HG02798 (cell line): ENCODE measurements at regions not wholly inside any gene's neighbourhood (a gene's known extent, or its start where the extent isn't known, plus 50 kb on each side); places are given as distances from the start of the nearest gene placed in this dataset.

ENCODE experiments used
- ATAC-seq: cut with Tn5 transposase; IDR thresholded peaks from one replicate; pipeline ENCODE4 v1.9.1; 2021; ENCODE audit warnings: mild to moderate bottlenecking; ENCODE audit not compliant: unreplicated experiment, poor library complexity

- ATAC-seq, result no peak
Observed at GRCh38 chr11:119803726-119804294, 74.8 kb upstream of the NECTIN1 start.

DNA sequence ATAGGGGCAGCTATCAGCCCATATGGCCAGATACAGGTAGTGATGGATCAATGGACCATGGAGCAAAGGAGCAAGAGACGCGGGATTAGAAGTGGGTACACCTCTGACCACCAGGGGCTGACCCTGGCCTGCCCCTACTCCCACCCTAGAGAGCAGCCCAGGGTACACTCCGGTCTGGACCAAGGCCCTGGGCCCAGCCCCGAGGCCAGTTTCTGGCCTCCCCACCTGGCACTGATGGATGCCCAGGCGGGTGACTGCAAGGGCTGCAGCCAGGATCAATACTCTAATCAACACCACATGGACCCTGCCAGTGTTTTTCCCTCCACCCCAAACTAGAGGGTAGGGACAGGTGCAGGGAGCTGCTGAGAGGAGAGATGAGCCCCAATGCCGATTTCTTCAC, 74.1 kb upstream of the NECTIN1 start:
- ATAC-seq, result no peak

- ATAC-seq, result no peak
Observed at GRCh38 chr11:119802670-119803069, 73.7 kb upstream of the NECTIN1 start.

DNA sequence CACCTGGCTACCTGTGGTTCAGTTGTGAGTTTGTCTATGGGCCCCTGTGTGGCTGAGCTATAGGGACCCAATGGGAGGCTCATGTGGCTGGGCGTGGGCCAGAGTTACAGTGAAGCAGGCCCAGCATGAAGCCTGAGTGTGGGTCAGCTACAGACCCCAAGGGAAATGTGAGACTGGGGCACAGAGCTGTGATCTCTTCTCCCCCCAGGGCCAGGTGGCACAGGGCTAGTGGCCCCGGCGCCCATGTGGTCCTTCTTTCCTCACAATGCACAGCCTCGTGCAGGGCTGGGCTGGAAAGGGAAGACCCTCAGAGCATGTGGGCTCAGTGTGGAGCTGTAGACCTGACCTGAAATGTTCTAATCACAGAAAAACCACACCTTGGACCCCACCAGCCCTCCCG, 71.6 kb upstream of the NECTIN1 start:
- ATAC-seq, result no peak

- ATAC-seq, result no peak
Observed at GRCh38 chr11:119800171-119800570, 71.2 kb upstream of the NECTIN1 start.

GRCh38 chr11:119798656-119799055, 69.7 kb upstream of the NECTIN1 start:
- ATAC-seq, result no peak

- ATAC-seq, result no peak
Observed at GRCh38 chr11:119797736-119798135, 68.7 kb upstream of the NECTIN1 start.

GRCh38 chr11:119797123-119797611, 68.2 kb upstream of the NECTIN1 start:
- ATAC-seq, result no peak

- no peak for ATAC-seq
Observed at GRCh38 chr11:119796363-119797060, 67.5 kb upstream of the NECTIN1 start.

- no peak for ATAC-seq
Observed at GRCh38 chr11:119795690-119796089, 66.7 kb upstream of the NECTIN1 start.

GRCh38 chr11:119795231-119795630, 66.2 kb upstream of the NECTIN1 start:
- ATAC-seq, result no peak

DNA sequence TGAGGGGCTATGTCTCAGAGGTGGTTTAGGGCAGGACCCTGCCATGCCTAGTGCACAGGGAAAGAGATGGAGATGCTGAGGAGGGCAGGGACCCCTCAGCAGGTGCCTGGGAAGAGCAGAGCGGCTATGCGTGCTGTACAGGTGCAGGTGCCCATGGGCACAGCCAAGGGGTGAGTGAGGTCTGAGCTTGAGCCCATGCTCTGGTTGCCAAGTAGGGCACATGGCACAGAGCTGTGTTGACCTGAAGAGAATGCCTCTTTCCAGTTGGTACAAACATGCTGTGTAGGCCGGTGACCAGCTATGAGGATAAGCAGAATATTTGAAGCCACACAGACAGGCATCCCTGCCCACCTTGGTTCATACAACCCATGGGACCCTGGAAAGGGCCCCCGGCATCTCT, 65.8 kb upstream of the NECTIN1 start:
- no peak for ATAC-seq

- ATAC-seq, result no peak
Observed at GRCh38 chr11:119794141-119794665, 65.2 kb upstream of the NECTIN1 start.

DNA sequence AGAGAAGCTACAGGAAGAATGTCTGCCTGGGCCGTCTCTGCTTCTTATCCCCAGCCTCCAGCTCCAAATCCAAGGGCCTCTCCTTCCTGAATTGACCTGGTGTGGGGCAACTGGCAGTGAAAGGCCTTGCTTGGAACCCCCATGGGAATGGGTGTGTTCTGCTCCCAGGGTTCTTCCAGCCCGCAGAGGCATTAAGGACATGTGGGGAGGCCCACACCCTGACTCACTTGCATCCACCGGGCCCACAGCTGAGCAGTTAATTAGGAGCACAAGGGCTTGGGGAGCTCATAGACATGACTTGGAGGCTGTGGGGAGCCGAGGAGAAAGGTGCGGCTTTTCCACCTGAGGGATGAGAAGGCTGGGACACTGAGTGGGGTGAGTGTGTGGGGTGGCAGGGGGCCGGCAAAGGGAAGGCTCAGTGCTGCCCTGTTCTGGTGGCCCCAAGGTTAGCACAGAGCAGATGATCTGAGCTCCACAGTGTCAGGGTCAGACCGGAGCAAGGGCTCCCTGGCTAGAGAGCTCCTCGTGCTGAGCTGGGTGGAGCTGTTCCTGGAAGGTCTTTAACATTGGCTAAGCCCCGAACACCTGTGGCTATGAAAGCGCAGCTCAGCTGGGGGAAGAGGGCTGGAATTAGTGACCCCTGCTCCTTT, 64.5 kb upstream of the NECTIN1 start:
- no peak for ATAC-seq

- no peak for ATAC-seq
Observed at GRCh38 chr11:119791701-119792151, 62.7 kb upstream of the NECTIN1 start.

DNA sequence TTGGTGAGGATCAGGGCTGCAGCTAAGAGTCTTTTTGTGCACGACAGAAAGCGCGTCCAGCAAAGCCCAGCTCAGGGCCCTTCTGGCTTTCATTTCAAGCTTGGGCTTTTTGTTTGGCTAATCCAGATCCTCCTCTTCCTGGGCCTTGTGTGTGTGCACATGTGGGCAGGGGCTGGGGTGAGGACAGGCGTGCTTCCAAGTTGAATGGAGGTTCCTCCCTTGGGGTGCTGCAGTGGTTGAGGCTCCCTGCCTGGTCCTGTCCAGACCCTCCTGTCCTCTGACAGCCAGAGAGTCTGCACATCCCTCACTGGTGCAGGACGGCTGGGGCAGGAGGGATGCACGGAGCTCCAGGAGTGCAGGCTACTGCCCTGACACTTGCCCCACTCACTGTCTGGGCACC, 62.0 kb upstream of the NECTIN1 start:
- no peak for ATAC-seq

GRCh38 chr11:119790476-119790875, 61.5 kb upstream of the NECTIN1 start:
- no peak for ATAC-seq

- ATAC-seq, result no peak
Observed at GRCh38 chr11:119789766-119790407, 60.9 kb upstream of the NECTIN1 start.

DNA sequence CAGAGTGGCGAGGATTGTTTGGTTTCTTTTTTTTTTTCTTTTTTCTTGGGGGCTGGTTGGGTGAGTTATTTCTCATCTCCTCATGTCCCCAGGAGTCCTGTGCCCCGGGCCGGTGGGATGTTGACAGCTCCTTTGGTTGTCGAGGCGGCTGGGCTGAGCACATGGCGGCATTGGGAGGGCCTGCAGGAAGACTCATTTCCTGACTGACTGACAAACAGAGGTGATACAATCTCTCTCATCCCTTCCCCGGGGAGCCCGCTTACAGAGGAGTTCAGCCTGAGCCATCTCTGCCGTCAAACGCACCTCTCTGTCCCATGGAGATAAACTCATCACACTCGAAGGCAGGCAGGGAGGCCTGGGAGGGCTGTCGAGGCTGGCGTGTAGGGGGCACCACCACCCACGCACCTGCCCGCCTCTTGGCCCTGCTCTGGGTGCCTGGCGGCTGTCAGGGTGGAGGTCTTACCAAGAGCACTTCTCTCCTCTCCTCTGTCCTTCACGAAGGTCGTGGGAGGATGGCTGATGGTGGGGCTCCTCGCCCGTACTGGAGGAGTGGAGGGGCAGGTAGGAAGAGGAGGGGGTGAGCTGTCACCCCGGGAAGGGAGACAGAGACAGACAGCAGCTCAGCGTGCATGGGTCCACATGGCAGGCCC, 60.0 kb upstream of the NECTIN1 start:
- ATAC-seq, result no peak

- no peak for ATAC-seq
Observed at GRCh38 chr11:119788096-119788883, 59.3 kb upstream of the NECTIN1 start.
